HG03558 (cell line): ENCODE measurements at regions not wholly inside any gene's neighbourhood (a gene's known extent, or its start where the extent isn't known, plus 50 kb on each side); places are given as distances from the start of the nearest gene placed in this dataset.

Source experiments
- ATAC-seq: cut with Tn5 transposase; IDR thresholded peaks from one replicate; pipeline ENCODE4 v1.9.1; 2021; ENCODE audit warnings: moderate number of reproducible peaks; ENCODE audit not compliant: unreplicated experiment; ENCODE audit errors: extremely low read depth

DNA sequence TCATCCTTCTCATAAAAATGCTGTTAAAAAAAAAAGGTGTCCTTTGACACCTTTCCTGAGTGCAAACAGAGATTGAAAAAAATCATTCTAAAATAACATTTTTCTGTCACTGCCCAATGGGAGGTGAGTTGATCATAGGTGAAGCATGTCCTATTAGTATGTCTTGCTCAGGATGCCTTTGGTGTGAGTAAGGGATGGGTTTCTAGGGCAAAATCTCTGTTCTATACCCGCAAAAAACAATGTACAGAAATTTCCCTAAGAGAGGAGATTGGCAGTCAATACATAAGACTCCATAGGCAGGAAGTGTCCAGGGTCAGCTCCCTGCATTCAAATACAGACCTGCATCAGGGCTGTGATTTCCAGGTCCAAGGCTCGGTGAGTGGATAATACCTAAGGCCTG lies 195.2 kb downstream of the DAD1 start:
- no peak for ATAC-seq

DNA sequence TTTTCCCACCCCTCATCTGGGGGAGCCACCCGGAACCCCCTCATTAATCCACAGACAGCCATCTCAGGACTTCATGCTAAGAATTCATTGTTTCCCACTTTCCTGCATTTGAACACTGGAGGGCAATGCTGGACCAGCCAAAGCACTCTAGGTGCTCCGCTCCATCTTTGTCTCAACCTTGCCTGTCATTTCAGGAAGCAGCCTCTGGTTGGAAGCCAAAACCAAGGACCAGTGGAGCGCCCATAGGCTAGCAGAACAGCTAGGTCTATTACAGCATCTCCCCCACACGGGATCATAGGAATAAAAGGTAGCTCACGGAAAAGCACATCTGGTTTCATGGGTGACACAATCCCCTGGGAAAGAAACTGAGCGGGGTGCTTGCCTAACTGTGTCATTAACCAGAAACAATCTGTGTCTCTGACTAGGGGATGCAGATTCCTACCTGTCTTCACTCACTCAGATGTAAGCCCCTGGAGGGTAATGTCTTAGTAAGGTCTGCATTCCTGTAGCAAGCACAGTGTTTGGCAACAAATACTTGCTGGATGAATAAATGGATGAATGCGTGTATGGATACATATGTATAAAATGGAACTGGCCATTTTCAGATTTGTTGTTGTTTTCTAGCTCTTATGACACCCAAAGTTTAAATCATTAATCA lies 197.0 kb downstream of the DAD1 start:
- no peak for ATAC-seq

DNA sequence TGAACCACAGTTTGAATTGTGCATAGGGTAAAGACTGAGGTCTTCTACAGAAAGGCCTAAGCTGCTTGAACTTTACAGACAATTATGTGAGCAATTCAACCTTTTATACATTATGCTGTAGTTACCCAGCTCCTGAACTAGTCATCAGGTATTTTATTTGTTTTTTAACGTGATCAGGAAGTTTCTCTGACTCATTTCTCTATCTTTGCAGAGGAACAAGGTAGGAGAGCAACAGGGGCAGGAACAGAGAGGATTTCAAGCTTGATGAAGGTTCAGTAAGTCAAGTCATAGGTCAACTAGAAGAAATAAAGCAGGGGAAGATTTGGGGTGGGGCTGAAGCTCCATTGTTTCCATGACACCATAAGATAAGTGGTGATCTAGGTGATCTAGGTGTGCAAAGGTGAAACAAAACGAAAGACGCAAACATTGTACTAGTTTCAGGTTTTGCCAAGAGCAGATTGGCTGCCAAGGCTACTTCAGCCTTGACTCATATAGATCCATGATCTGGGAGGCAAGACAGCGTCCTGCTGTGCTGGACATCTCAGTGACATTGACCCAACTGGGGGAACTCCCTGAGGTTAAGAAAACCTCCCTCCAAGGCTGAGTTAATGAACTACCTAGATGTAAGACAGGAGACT lies 198.1 kb downstream of the DAD1 start:
- no peak for ATAC-seq

GRCh38 chr14:22390195-22390594 lies 198.8 kb downstream of the DAD1 start:
- no peak for ATAC-seq

DNA sequence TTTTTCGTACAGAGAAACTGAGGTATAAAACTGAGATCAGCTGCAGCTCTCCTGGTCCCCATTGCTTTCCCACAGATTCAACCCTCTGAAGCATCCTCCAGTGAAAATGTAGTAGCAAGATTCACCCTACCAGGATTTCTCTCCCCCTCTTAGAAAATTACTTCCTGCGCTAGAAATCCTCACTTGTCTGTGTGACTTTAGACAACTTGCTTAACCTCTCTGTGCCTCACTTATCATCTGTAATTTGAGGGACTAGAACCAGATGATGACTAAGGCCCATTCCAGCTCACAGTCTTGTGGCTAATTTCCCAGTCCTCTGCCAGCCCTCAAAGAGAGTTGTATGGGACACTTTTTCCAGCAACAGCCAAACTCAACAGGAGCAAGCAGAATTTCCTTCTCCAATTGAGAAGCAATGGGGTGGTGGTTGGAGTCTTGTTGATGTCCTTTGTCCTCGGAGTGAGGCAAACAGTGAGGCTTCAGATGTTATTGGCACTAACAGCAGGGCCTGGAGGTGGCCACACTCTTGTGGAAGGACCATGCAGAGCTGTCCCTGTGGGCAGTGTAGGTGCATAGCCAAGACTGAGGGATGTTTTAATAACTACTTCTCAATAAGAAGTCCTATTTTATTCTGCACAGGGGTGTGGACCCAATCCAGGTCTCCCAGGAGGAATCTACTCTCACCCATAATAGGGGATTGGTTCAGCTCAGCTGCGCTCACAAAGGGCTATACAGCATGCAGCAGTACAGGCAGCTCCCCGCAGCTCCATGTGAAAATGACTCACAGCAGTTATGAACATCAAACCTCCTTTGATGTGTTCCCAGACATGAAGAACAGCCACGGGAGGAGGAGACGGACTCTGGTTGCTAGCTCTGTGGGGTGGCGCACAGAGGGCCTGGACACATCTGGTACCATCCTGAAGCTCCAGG lies 200.1 kb downstream of the DAD1 start:
- ATAC-seq = no peak

GRCh38 chr14:22387776-22388241 lies 201.2 kb downstream of the DAD1 start:
- no peak for ATAC-seq

DNA sequence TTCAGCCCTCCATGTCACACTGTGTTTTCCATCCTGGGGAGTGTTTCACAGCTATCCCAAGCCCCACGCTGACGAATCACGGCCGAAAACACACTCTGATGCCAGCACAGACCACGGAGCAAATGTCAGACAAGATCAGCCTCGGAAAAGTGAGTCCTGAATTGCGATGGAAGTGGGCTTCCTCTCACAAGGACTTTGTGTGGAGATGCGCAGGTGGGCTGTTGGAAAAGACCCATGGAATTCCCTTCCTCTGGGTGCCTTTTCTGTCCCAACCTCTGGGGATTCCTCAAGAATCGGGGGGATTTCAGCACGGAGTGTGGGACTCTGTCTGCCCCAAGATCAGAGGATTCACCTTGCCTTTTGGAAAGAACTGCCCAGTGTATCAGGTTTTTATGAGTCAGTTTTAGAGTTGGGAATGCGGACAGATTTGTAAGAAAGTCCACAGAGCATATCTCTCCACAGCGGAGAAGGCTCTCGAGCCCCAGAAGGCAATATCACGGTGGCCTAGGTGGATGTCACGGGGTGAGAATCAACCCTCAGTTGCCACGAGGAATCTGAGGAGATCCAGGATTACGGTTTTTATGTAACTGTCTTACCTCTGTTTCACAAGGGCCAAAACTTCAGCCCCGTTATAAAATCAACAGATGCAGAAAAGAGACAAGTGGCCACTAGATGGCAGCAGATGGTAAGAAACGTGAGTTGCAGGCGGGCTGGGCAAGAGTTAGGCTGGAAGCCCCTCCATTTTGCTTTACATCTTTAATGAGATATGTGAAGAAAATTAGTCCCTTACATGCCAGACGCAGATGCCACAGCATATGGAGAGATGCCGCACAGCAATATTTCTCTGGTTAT lies 201.9 kb downstream of the DAD1 start:
- no peak for ATAC-seq

GRCh38 chr14:22384974-22385526 lies 204.0 kb downstream of the DAD1 start:
- no peak for ATAC-seq

DNA sequence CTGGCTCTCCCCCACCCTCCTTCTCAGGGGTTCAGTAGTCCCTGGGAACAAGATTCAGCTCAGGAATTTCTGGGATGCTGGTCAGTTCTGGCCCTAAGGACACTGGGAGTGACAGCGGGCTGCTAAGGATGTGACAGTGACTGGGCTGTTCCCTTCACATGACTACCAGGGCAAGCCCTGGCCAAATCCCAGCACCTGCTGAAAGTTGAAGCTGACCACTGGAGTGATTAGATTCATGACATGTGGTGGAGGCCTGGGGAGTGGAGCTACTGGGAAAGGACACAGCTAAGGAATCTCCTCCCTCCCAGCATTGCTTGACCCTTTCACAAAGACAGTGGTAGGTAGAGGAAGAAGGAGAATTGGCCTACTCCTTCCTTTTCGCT lies 204.9 kb downstream of the DAD1 start:
- ATAC-seq = no peak

DNA sequence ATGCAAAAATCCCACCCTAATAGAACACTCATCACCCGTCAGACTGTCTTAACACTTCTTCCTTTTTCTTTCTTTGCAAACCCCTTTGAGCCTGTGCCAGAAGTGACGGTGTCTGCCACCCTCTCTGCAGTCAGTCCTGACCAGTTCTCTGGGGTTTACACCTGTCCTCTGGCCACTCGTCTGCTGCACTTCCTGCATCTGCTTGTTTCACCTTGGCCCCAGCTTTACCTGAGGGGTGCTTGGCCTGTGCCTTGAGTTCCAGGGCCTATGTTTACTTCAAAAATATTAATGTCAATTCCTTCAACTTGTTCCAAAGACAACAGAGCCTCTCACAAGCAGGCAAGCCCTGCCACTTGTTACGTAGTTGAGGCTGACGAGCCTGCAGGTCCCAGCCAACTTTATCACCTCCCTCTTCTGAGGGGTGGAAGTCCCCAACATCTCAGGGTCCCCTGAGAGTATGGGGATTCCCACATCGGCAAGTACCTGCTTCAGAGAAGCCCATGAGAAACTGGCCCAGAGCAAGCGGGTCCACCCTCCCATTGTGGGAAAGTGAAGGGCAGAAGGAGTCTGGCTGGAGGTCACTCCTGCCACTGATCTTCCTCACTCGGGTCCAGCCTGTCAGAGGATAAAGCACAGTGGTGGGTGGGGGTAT lies 205.4 kb downstream of the DAD1 start:
- no peak for ATAC-seq

GRCh38 chr14:22382955-22383354 lies 206.1 kb downstream of the DAD1 start:
- ATAC-seq = no peak

GRCh38 chr14:22382395-22382794 lies 206.6 kb downstream of the DAD1 start:
- no peak for ATAC-seq

GRCh38 chr14:22381766-22382165 lies 207.3 kb downstream of the DAD1 start:
- ATAC-seq = no peak

DNA sequence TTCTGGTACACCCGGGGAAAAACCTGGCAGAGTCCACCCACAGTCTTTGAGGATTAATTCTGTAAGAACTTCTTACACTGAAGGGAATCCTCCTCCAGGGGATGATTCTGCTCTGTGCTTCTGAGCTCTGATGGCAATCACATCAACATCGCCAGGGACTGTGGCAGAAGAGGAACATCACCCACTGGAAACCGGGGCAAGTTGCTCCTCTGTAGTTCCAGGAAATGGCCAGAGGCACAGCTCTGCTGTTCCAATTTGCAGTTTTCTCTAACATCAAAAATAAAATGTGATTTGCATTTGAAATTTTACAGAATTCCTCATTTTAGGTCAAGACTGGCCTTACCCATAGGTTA lies 207.6 kb downstream of the DAD1 start:
- no peak for ATAC-seq

- ATAC-seq = no peak
Observed at GRCh38 chr14:22380571-22381407, 208.2 kb downstream of the DAD1 start.

- ATAC-seq = no peak
Observed at GRCh38 chr14:22379727-22380126, 209.3 kb downstream of the DAD1 start.

DNA sequence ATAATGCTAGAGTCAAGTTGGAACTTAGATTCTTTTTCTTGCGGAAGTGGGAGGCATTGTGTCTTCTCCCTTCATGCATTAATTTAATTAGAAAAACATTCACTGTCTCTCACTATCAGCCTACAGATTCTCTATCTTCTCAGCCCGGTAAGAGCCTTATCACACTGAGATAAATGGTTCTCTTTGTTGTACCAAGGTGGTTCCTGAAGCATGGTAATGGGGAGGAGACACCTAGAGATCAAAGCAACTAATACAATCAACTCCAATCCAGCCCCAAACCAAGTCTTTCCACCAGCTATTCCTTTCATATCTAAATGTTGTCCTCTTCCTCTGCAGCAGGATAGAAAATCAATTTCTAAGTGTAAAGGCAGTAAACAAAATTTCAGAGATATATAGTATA lies 210.8 kb downstream of the DAD1 start:
- no peak for ATAC-seq

GRCh38 chr14:22375321-22375930 lies 213.6 kb downstream of the DAD1 start:
- ATAC-seq = no peak
